Large intestine (tissue), 3 donors: ENCODE measurements at regions not wholly inside any gene's neighbourhood (a gene's known extent, or its start where the extent isn't known, plus 50 kb on each side); places are given as distances from the start of the nearest gene placed in this dataset.

ENCODE experiments used
- DNase-seq, 2 donors: peaks; one replicate each; pipeline versions ENCODE4 v3.0.0 to v3.0.0-alpha.2; 2013
- H3K27ac ChIP-seq: one replicate; pipeline ENCODE4 v1.5.1; 2013; ENCODE audit warnings: low read length
- H3K27me3 ChIP-seq: 2 replicates; pipeline ENCODE4 v1.6.1; 2013; ENCODE audit warnings: low read length; ENCODE audit not compliant: control insufficient read depth, insufficient read depth
- H3K36me3 ChIP-seq: 2 replicates; pipeline ENCODE4 v1.6.1; 2013; ENCODE audit warnings: low read length; ENCODE audit not compliant: control insufficient read depth, insufficient read depth
- H3K4me1 ChIP-seq: one replicate; pipeline ENCODE4 v1.6.1; 2013; ENCODE audit warnings: low read length; ENCODE audit not compliant: control insufficient read depth, insufficient read depth
- H3K4me3 ChIP-seq: one replicate; pipeline ENCODE4 v1.5.1; 2013; ENCODE audit warnings: low read length
- H3K9me3 ChIP-seq: one replicate; pipeline ENCODE4 v1.6.1; 2013; ENCODE audit warnings: mild to moderate bottlenecking, low read depth, low read length, moderate library complexity; ENCODE audit not compliant: control insufficient read depth
- WGBS: methylation state at CpG from one replicate; pipeline ENCODE4 v1.1.5; 2013; ENCODE audit warnings: low lambda C conversion rate; ENCODE audit not compliant: insufficient coverage; 5-methylcytosine and 5-hydroxymethylcytosine counted together

DNA sequence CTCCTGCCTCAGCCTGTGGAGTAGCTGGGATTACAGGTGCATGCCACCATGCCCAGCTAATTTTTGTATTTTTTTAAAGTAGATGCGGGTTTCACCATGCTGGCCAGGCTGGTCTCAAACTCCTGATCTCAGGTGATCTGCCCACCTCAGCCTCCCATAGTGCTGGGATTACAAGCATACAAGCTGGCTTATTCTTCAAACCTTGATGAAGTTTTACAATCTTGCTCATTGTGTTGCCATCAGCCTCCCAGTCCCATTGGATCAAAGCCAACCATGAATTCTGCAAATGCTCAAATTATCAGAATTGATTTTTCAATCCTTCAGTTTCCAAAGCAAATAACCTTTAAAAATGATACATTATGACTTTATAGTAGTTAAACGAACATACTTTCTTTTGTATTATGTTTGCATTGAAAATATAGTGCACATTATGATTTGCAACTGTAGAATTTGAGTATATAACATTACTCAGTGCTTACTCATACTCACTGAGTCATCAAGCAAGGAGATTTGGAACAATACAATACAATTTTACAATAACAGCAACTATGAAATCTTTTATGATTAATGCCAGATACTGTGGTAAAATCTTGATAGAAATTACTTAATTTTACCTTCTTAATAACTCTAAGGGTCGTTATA lies 1491.9 kb upstream of the CELF4 start:
- H3K4me3 ChIP-seq: no peak overlapping the region
- H3K27ac ChIP-seq: no peak overlapping the region
- H3K36me3 ChIP-seq: no peaks in the 10 kb centered on the region
- DNase-seq: no peak
- H3K27me3 ChIP-seq: no peaks in the 10 kb centered on the region
- H3K4me1 ChIP-seq: no peaks in the 10 kb centered on the region
- WGBS: 100% methylated on average over 2 of the region's 3 CpGs
- no peaks in the 10 kb centered on the region for H3K9me3 ChIP-seq

DNA sequence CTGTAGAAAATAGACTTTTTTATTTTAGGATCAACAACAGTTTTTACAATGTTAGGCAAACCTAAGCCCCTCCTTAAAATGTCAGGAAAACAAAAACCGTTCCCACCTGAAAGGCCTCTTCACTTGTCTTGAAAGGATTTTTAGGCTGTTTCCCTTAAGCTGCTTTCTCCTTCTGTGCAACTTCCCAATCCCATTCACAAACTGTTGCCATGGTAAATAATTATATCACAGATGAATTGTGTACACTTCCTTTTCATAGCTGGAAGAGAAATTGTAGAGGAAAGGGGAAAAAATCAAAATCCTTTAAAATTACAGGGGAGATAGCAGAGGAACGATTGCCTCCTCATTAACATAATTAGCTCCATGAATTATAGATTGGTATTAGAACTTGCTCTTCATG lies 1488.0 kb upstream of the CELF4 start:
- H3K36me3 ChIP-seq: no peaks in the 10 kb centered on the region
- no peaks in the 10 kb centered on the region for H3K9me3 ChIP-seq
- H3K27ac ChIP-seq: no peak overlapping the region
- no peak for DNase-seq
- H3K4me1 ChIP-seq: no peaks in the 10 kb centered on the region
- WGBS: no CpG with 5 or more reads among the region's 2 CpGs
- H3K4me3 ChIP-seq: no peak overlapping the region
- H3K27me3 ChIP-seq: no peaks in the 10 kb centered on the region

DNA sequence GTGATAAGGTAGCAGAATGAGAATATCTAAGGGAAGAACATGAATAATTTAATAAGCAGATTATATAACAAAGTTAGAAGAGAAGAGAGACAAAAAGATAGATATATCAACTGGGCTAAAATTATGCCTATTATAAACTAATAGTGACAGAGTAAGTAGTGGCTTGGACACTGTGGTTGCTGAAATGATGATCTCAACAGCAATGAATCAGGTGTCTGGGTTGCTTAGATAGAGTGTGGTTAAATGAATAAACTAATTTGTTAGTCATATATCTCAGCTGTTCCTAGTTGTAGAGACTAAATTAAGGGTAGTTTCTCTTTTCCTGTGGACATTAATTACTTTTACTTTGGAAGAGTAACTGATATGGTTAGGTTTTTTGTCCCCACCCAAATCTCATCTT lies 1485.4 kb upstream of the CELF4 start:
- H3K4me3 ChIP-seq: no peak overlapping the region
- H3K27ac ChIP-seq: no peak overlapping the region
- H3K9me3 ChIP-seq: no peaks in the 10 kb centered on the region
- no peak for DNase-seq
- no peaks in the 10 kb centered on the region for H3K4me1 ChIP-seq
- no peaks in the 10 kb centered on the region for H3K27me3 ChIP-seq
- no peaks in the 10 kb centered on the region for H3K36me3 ChIP-seq

GRCh38 chr18:39039813-39040212 lies 1474.2 kb upstream of the CELF4 start:
- Histone ChIP-seq H3K27ac (no peak overlapping the region), H3K4me3 (no peak overlapping the region), H3K4me1 (no peaks in the 10 kb centered on the region), H3K9me3 (no peaks in the 10 kb centered on the region), H3K27me3 (no peaks in the 10 kb centered on the region), H3K36me3 (no peaks in the 10 kb centered on the region)
- WGBS: no CpG with 5 or more reads among the region's 2 CpGs
- DNase-seq: no peak

DNA sequence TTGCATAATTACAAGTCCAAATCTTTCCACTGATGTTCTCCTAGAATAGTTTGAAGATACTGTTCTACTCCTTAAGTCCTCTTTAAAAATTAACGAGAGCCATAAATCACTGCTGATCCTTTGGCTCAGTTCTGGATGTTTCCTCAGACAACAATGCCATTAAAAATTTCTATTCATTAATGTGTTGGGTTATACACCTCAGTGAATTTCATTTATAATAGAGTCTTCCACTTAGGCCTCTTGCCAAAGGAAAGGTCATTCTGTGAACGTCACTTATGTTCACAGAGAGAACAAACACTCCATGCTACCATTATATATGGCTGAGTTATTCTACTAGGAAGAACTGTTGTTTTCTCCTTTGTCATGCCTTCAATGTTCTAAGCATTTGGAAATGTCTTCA lies 1472.3 kb upstream of the CELF4 start:
- WGBS: no CpG with 5 or more reads among the region's 2 CpGs

GRCh38 chr18:39033312-39033711 lies 1467.7 kb upstream of the CELF4 start:
- no peak overlapping the region for H3K27ac ChIP-seq
- no peaks in the 10 kb centered on the region for H3K27me3 ChIP-seq
- H3K36me3 ChIP-seq: no peaks in the 10 kb centered on the region
- DNase-seq: no peak
- H3K4me1 ChIP-seq: no peaks in the 10 kb centered on the region
- no peak overlapping the region for H3K4me3 ChIP-seq
- H3K9me3 ChIP-seq: no peaks in the 10 kb centered on the region
- no CpG with 5 or more reads among the region's 1 CpG for WGBS

More for the DNA sequence above, 1472.3 kb upstream of the CELF4 start:
- Histone ChIP-seq H3K9me3 (no peaks in the 10 kb centered on the region), H3K4me3 (no peak overlapping the region), H3K27me3 (no peaks in the 10 kb centered on the region), H3K4me1 (no peaks in the 10 kb centered on the region), H3K36me3 (no peaks in the 10 kb centered on the region), H3K27ac (no peak overlapping the region)
- no peak for DNase-seq

DNA sequence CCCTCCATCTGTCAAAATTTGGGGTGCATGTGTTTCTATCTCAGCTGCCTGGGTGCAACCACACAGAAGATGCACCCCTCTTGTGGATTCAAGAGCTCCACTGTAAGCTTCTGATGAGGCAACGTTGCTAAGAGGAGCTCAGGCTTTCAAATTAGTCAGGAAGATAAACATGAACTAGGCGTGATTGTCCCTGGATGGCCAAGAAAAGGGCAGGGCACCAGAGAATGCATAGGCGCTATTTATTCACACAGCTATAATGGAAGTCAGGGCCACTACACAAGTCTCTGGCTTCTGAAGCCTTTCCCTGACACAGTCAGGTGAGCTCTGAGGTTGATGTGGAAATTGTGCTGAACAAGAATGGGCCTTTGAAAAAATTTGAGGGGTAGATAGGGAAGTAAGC lies 1466.0 kb upstream of the CELF4 start:
- Histone ChIP-seq H3K27me3 (no peaks in the 10 kb centered on the region), H3K4me1 (no peaks in the 10 kb centered on the region), H3K27ac (no peak overlapping the region), H3K9me3 (no peaks in the 10 kb centered on the region), H3K36me3 (no peaks in the 10 kb centered on the region), H3K4me3 (no peak overlapping the region)
- DNase-seq: no peak
- WGBS: no CpG with 5 or more reads among the region's 3 CpGs

DNA sequence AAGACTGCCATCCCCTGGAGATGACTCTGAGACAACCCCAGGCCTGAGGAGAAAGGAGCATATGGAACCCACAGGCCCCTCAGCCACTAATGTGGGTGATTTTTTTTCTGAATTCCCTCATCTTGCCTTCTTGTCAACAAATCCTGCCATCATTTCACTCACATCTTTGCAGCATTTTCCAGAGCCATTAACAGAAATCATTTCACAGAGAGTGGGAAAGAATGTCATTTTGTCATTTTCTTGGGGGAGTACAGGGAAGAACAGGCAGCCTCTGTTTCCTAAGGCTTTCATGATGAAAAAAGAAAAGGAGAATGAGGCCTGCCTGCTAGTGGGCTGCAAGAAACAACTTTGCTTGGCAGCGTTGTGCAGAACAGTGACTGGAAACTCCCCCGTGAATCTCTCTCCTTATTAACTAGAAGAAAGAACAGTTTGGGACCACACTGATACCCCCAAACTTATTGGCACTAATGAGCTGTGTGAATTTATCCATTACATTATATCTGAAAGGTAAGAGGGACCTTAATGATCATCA lies 1464.6 kb upstream of the CELF4 start:
- Histone ChIP-seq H3K4me1 (no peaks in the 10 kb centered on the region), H3K27ac (no peak overlapping the region), H3K4me3 (no peak overlapping the region), H3K27me3 (no peaks in the 10 kb centered on the region), H3K36me3 (no peaks in the 10 kb centered on the region), H3K9me3 (no peaks in the 10 kb centered on the region)
- WGBS: no CpG with 5 or more reads among the region's 2 CpGs
- no peak for DNase-seq

GRCh38 chr18:39025531-39025930 lies 1459.9 kb upstream of the CELF4 start:
- no CpG with 5 or more reads among the region's 2 CpGs for WGBS
- H3K27me3 ChIP-seq: no peaks in the 10 kb centered on the region
- H3K4me1 ChIP-seq: no peaks in the 10 kb centered on the region
- DNase-seq: no peak
- no peak overlapping the region for H3K4me3 ChIP-seq
- H3K9me3 ChIP-seq: no peaks in the 10 kb centered on the region
- H3K36me3 ChIP-seq: no peaks in the 10 kb centered on the region
- H3K27ac ChIP-seq: no peak overlapping the region

DNA sequence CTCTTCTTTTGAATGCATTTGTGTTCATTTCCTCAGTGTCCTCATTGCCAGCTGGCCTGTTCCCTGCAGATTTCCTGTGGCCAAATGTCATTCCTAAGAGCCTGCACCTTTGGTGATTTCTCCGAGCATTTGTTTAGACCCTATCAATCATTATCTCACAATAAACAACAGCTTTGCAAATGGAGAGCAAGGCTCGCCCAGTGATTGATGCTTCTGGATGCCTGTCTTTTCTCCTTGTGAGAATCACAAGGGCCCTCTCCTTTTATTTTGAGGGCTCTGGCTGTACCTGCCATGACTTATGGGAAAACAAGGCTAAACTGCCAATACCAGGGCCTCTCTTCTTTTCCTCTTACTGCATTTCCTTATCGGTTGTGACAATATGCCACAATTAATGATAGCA lies 1454.4 kb upstream of the CELF4 start:
- Histone ChIP-seq H3K36me3 (no peaks in the 10 kb centered on the region), H3K27me3 (no peaks in the 10 kb centered on the region), H3K27ac (no peak overlapping the region), H3K4me1 (no peaks in the 10 kb centered on the region), H3K9me3 (no peaks in the 10 kb centered on the region), H3K4me3 (no peak overlapping the region)
- no CpG with 5 or more reads among the region's 3 CpGs for WGBS
- no peak for DNase-seq
